H9 (cell line): ENCODE measurements at regions not wholly inside any gene's neighbourhood (a gene's known extent, or its start where the extent isn't known, plus 50 kb on each side); places are given as distances from the start of the nearest gene placed in this dataset.

Experiments
- DNase-seq: peaks from one replicate; pipeline ENCODE4 v3.0.0-alpha.2; 2017
- H2AFZ ChIP-seq: one replicate; pipeline ENCODE4 v1.6.1; 2013; ENCODE audit warnings: mild to moderate bottlenecking, low read length, control low read depth, moderate library complexity
- H2AK5ac ChIP-seq: 2 replicates; pipeline ENCODE4 v1.6.1; 2013; ENCODE audit warnings: low read length, control low read depth, mixed read lengths; ENCODE audit not compliant: insufficient read length
- H2BK120ac ChIP-seq: one replicate; pipeline ENCODE4 v1.6.1; 2013; ENCODE audit warnings: low read depth, mild to moderate bottlenecking, low read length, control low read depth, inconsistent platforms; ENCODE audit not compliant: poor library complexity, severe bottlenecking
- H2BK12ac ChIP-seq: 2 replicates; pipeline ENCODE4 v1.6.1; 2013; ENCODE audit warnings: low read length, control low read depth, mixed read lengths, low read depth; ENCODE audit not compliant: insufficient read length
- H2BK15ac ChIP-seq: 2 replicates; pipeline ENCODE4 v1.6.1; 2013; ENCODE audit warnings: low read depth, low read length, control low read depth
- H2BK20ac ChIP-seq: one replicate; pipeline ENCODE4 v1.6.1; 2013; ENCODE audit warnings: low read depth, mild to moderate bottlenecking, low read length, control low read depth, inconsistent platforms; ENCODE audit not compliant: poor library complexity, severe bottlenecking
- H2BK5ac ChIP-seq: 2 replicates; pipeline ENCODE4 v1.6.1; 2013; ENCODE audit warnings: low read length, control low read depth, mixed read lengths; ENCODE audit not compliant: insufficient read length
- H3K14ac ChIP-seq: 2 replicates; pipeline ENCODE4 v1.6.1; 2013; ENCODE audit warnings: low read length, control low read depth; ENCODE audit not compliant: insufficient read depth
- H3K18ac ChIP-seq: 2 replicates; pipeline ENCODE4 v1.6.1; 2013; ENCODE audit warnings: low read depth, mild to moderate bottlenecking, mixed read lengths, low read length, control low read depth; ENCODE audit not compliant: insufficient read length
- H3K23ac ChIP-seq: 2 replicates; pipeline ENCODE4 v1.6.1; 2013; ENCODE audit warnings: low read length, control low read depth, mixed read lengths, low read depth; ENCODE audit not compliant: insufficient read length
- H3K23me2 ChIP-seq: 2 replicates; pipeline ENCODE4 v1.6.1; 2013; ENCODE audit warnings: low read depth, mild to moderate bottlenecking, mixed read lengths, low read length, control low read depth; ENCODE audit not compliant: insufficient read length, poor library complexity, severe bottlenecking
- H3K27ac ChIP-seq: 2 replicates; pipeline ENCODE4 v1.5.1; 2013; ENCODE audit warnings: low read length, control low read depth, mixed read lengths, low read depth; ENCODE audit not compliant: insufficient read length
- H3K27me3 ChIP-seq: 2 replicates; pipeline ENCODE4 v1.6.1; 2013; ENCODE audit warnings: low read length, control low read depth, inconsistent platforms; ENCODE audit not compliant: insufficient read depth
- H3K4ac ChIP-seq: 2 replicates; pipeline ENCODE4 v1.6.1; 2013; ENCODE audit warnings: low read depth, mild to moderate bottlenecking, control low read depth, inconsistent platforms, low read length, moderate library complexity
- H3K4me1 ChIP-seq: 2 replicates; pipeline ENCODE4 v1.6.1; 2013; ENCODE audit warnings: low read length, control low read depth, inconsistent platforms; ENCODE audit not compliant: insufficient read depth
- H3K4me2 ChIP-seq: 2 replicates; pipeline ENCODE4 v1.6.1; 2013; ENCODE audit warnings: low read length, control low read depth, mixed read lengths; ENCODE audit not compliant: insufficient read length, insufficient read depth
- H3K56ac ChIP-seq: 2 replicates; pipeline ENCODE4 v1.6.1; 2013; ENCODE audit warnings: low read depth, mild to moderate bottlenecking, mixed read lengths, low read length, control low read depth; ENCODE audit not compliant: insufficient read length
- H3K79me1 ChIP-seq: 2 replicates; pipeline ENCODE4 v1.6.1; 2013; ENCODE audit warnings: low read depth, mild to moderate bottlenecking, moderate library complexity, low read length, control low read depth, inconsistent platforms; ENCODE audit not compliant: insufficient read depth, poor library complexity, severe bottlenecking
- H3K79me2 ChIP-seq: 2 replicates; pipeline ENCODE4 v1.6.1; 2013; ENCODE audit warnings: low read length, control low read depth, inconsistent platforms; ENCODE audit not compliant: insufficient read depth
- H3K9ac ChIP-seq: 2 replicates; pipeline ENCODE4 v1.6.1; 2013; ENCODE audit warnings: low read length, control low read depth, mixed read lengths; ENCODE audit not compliant: insufficient read length; ENCODE audit errors: extremely low read depth
- H3K9me3 ChIP-seq: one replicate; pipeline ENCODE4 v1.6.1; 2013; ENCODE audit warnings: low read depth, low read length, inconsistent platforms; ENCODE audit not compliant: control insufficient read depth
- H3T11ph ChIP-seq: one replicate; pipeline ENCODE4 v1.6.1; 2013; ENCODE audit warnings: mild to moderate bottlenecking, low read length, control low read depth, inconsistent platforms
- H4K20me1 ChIP-seq: one replicate; pipeline ENCODE4 v1.6.1; 2013; ENCODE audit not compliant: control insufficient read depth, insufficient read length, insufficient read depth
- H4K5ac ChIP-seq: 2 replicates; pipeline ENCODE4 v1.6.1; 2013; ENCODE audit warnings: low read depth, mild to moderate bottlenecking, mixed read lengths, low read length, control low read depth; ENCODE audit not compliant: insufficient read length
- H4K8ac ChIP-seq: replicated peaks from 2 replicates; pipeline ENCODE4 v1.6.1; 2013; ENCODE audit warnings: low read length, control low read depth, mixed read lengths, low read depth; ENCODE audit not compliant: insufficient read length
- H4K91ac ChIP-seq: 2 replicates; pipeline ENCODE4 v1.6.1; 2013; ENCODE audit warnings: low read depth, mild to moderate bottlenecking, moderate library complexity, mixed read lengths, low read length, control low read depth; ENCODE audit not compliant: insufficient read length
- H3K27ac Mint-ChIP-seq, 3 experiments: 2 replicates in 2 of 3; 3 replicates in 1 of 3; pipeline ENCODE4 v1.8.0; 2020 to 2021; ENCODE audit warnings: mixed read lengths in 3 of 3, mild to moderate bottlenecking in 1 of 3, moderate library complexity in 1 of 3
- H3K27me3 Mint-ChIP-seq: 2 replicates; pipeline ENCODE4 v1.8.0; 2021; ENCODE audit warnings: low read depth, mild to moderate bottlenecking, moderate library complexity, mixed read lengths
- H3K36me3 Mint-ChIP-seq, 3 experiments: 2 replicates in 2 of 3; 3 replicates in 1 of 3; pipeline ENCODE4 v1.8.0; 2020 to 2021; ENCODE audit warnings: low read depth in 3 of 3, mixed read lengths in 3 of 3; ENCODE audit not compliant: insufficient read depth in 1 of 3
- H3K4me1 Mint-ChIP-seq, 2 experiments: 2 replicates each; pipeline ENCODE4 v1.8.0; 2020; ENCODE audit warnings: mixed read lengths in 2 of 2
- H3K4me3 Mint-ChIP-seq, 2 experiments: 2 replicates in 1 of 2; 3 replicates in 1 of 2; pipeline ENCODE4 v1.8.0; 2020 to 2021; ENCODE audit warnings: mild to moderate bottlenecking in 2 of 2, mixed read lengths in 2 of 2, moderate library complexity in 1 of 2
- H3K9me3 Mint-ChIP-seq, 2 experiments: 2 replicates in 1 of 2; 3 replicates in 1 of 2; pipeline ENCODE4 v1.8.0; 2020; ENCODE audit warnings: mild to moderate bottlenecking in 2 of 2, mixed read lengths in 2 of 2, moderate library complexity in 1 of 2
- CTCF ChIP-seq: fragments of 200-600 bp; sonication (generic); conservative IDR thresholded peaks from 3 replicates; pipeline ENCODE4 v1.8.0; 2021; ENCODE audit warnings: antibody characterized with exemption, mild to moderate bottlenecking
- WGBS: extraction: QIAGEN DNeasy Blood & Tissue Kit; methylation state at CpG from one replicate; pipeline ENCODE4 v1.1.7; 2013; ENCODE audit warnings: missing lambda C conversion rate, low lambda C conversion rate, mixed read lengths; ENCODE audit not compliant: insufficient read length; ENCODE audit errors: extremely low coverage; 5-methylcytosine and 5-hydroxymethylcytosine counted together

- Histone ChIP-seq H3K27me3 (no peaks in the 10 kb centered on the region), H3T11ph (no peak overlapping the region), H2BK15ac (no peak overlapping the region), H3K79me2 (no peaks in the 10 kb centered on the region), H3K27ac (no peak overlapping the region), H2AFZ (no peak overlapping the region), H2AK5ac (no peak overlapping the region), H3K4me2 (no peak overlapping the region), H2BK20ac (no peak overlapping the region), H4K8ac (no peak overlapping the region), H2BK12ac (no peak overlapping the region), H4K20me1 (no peaks in the 10 kb centered on the region), H3K9ac (no peak overlapping the region), H3K23me2 (peaks cover 4% of the 10 kb centered on the region), H3K18ac (no peak overlapping the region), H3K79me1 (no peaks in the 10 kb centered on the region), H4K5ac (no peak overlapping the region), H3K4me1 (no peaks in the 10 kb centered on the region), H3K9me3 (no peaks in the 10 kb centered on the region), H3K14ac (no peak overlapping the region), H3K56ac (no peak overlapping the region), H2BK5ac (no peak overlapping the region), H4K91ac (no peak overlapping the region), H3K23ac (no peak overlapping the region), H3K4ac (no peak overlapping the region), H2BK120ac (no peak overlapping the region)
- Mint-ChIP-seq H3K4me3 (no peak overlapping the region), H3K36me3 (no peaks in the 10 kb centered on the region), H3K4me1 (peaks cover 5 to 7% of the 10 kb centered on the region in 2 experiments; a peak in 3 of 4 replicates), H3K9me3 (no peaks in the 10 kb centered on the region), H3K27ac (no peak overlapping the region), H3K27me3 (no peaks in the 10 kb centered on the region; the same call in none of the 2 replicates)
- no peak for DNase-seq
- no CpG with 5 or more reads among the region's 10 CpGs for WGBS
- TF ChIP-seq CTCF = no peak
Measured at GRCh38 chr13:110822669-110822945, 92.3 kb downstream of the ANKRD10 start.
